HCT116 (cell line): ENCODE measurements at regions not wholly inside any gene's neighbourhood (a gene's known extent, or its start where the extent isn't known, plus 50 kb on each side); places are given as distances from the start of the nearest gene placed in this dataset.

ENCODE experiments used
- ATAC-seq: fragments of 200-7000 bp; cut with Tn5 transposase; 2 replicates; pipeline ENCODE4 v1.9.1; 2020; ENCODE audit warnings: mild to moderate bottlenecking, moderate library complexity
- BruUV-seq: library from RNA; stranded (reverse); fragments of 400-500 nt; replicated peaks from 2 replicates; lab custom pipeline; 2021; lab: Mats Ljungman, UMichigan
- CTCF ChIA-PET: fragments of 300-600 bp; sonication (Branson Sonifier 250); formaldehyde crosslinking; loops from one replicate; lab custom pipeline; 2021; ENCODE audit warnings: antibody characterized with exemption; lab: Charles Lee
- POLR2A ChIA-PET: fragments of 300-600, 350-600 bp; sonication (Branson Sonifier 250); formaldehyde crosslinking; loops from one replicate; lab custom pipeline; 2021; ENCODE audit warnings: antibody characterized with exemption; lab: Charles Lee
- RAD21 ChIA-PET, 2 experiments: fragments of 300-600 bp; sonication (Branson Sonifier 250); formaldehyde crosslinking; loops; one replicate each; lab custom pipeline; 2023; ENCODE audit warnings: low total read pairs in 2 of 2; ENCODE audit not compliant: uncharacterized antibody in 2 of 2, unreplicated experiment in 2 of 2, low non-redundant PET in 1 of 2; lab: Charles Lee
- DNase-seq: peaks from one replicate; pipeline ENCODE4 v3.0.0-alpha.2; 2010; ENCODE audit warnings: low read depth, low spot score
- H2AFZ ChIP-seq: fragments of 200-600 bp; shearing (Covaris generic), sonication (generic); 2 replicates; pipeline ENCODE4 v1.6.1; 2017; ENCODE audit warnings: low read depth, mixed run types, mixed read lengths, antibody characterized with exemption, low read length; ENCODE audit not compliant: poor library complexity, severe bottlenecking
- H3K27ac ChIP-seq: 2 replicates; pipeline ENCODE4 v1.5.1; 2012; ENCODE audit warnings: low read depth, low read length
- H3K27me3 ChIP-seq: fragments of 200-600 bp; sonication (generic); 2 replicates; pipeline ENCODE4 v1.6.1; 2016; ENCODE audit warnings: mixed run types, low read length, mixed read lengths; ENCODE audit not compliant: insufficient read depth
- H3K36me3 ChIP-seq, 2 experiments: fragments of 200-500 bp in 1 of 2; fragments of 200-600 bp in 1 of 2; sonication (Bioruptor generic) in 1 of 2; sonication (generic) in 1 of 2; 2 replicates each; pipeline versions ENCODE4 v1.5.1 to v1.6.1; 2014 to 2016; ENCODE audit warnings: low read length in 2 of 2, inconsistent platforms in 1 of 2, mixed read lengths in 1 of 2, mixed run types in 1 of 2; ENCODE audit not compliant: insufficient read depth in 2 of 2, control insufficient read depth in 1 of 2
- H3K4me1 ChIP-seq, 2 experiments: fragments of 200-600 bp in 1 of 2; sonication (generic) in 1 of 2; 2 replicates each; pipeline versions ENCODE4 v1.5.1 to v1.6.1; 2012 to 2017; ENCODE audit warnings: low read length in 2 of 2, inconsistent platforms in 1 of 2, mild to moderate bottlenecking in 1 of 2, mixed read lengths in 1 of 2, mixed run types in 1 of 2, moderate library complexity in 1 of 2; ENCODE audit not compliant: insufficient read depth in 2 of 2, control insufficient read depth in 1 of 2
- H3K4me2 ChIP-seq: fragments of 200-600 bp; sonication (generic); 2 replicates; pipeline ENCODE4 v1.6.1; 2017; ENCODE audit warnings: mixed run types, low read length, mixed read lengths
- H3K4me3 ChIP-seq, 2 experiments: fragments of 200-600 bp in 1 of 2; sonication (generic) in 1 of 2; replicated peaks in 1 of 2; 2 replicates each; pipeline ENCODE4 v1.5.1; 2011 to 2016; ENCODE audit warnings: low read length in 2 of 2, control low read depth in 1 of 2, low read depth in 1 of 2, mild to moderate bottlenecking in 1 of 2, mixed read lengths in 1 of 2, mixed run types in 1 of 2
- H3K79me2 ChIP-seq: fragments of 200-600 bp; sonication (generic); 2 replicates; pipeline ENCODE4 v1.6.1; 2017; ENCODE audit warnings: mild to moderate bottlenecking, mixed run types, low read length, moderate library complexity, mixed read lengths; ENCODE audit not compliant: insufficient read depth
- H3K9ac ChIP-seq: fragments of 200-600 bp; sonication (generic); 2 replicates; pipeline ENCODE4 v1.6.1; 2016; ENCODE audit warnings: low read length, mixed read lengths
- H3K9me2 ChIP-seq: fragments of 200-600 bp; sonication (generic), shearing (Covaris generic); 2 replicates; pipeline ENCODE4 v1.6.1; 2017; ENCODE audit warnings: mixed run types, mild to moderate bottlenecking, moderate library complexity; ENCODE audit not compliant: insufficient read depth
- H3K9me3 ChIP-seq, 2 experiments: fragments of 200-500 bp in 1 of 2; fragments of 200-600 bp in 1 of 2; sonication (Bioruptor generic) in 1 of 2; sonication (generic) in 1 of 2; 2 replicates each; pipeline ENCODE4 v1.6.1; 2014 to 2017; ENCODE audit warnings: low read length in 2 of 2, mixed read lengths in 2 of 2, inconsistent platforms in 1 of 2, low read depth in 1 of 2, mild to moderate bottlenecking in 1 of 2, mixed run types in 1 of 2, moderate library complexity in 1 of 2; ENCODE audit not compliant: control insufficient read depth in 1 of 2, insufficient read depth in 1 of 2
- H4K20me1 ChIP-seq: fragments of 200-600 bp; sonication (generic), shearing (Covaris generic); 2 replicates; pipeline ENCODE4 v1.6.1; 2017; ENCODE audit warnings: mixed run types, mild to moderate bottlenecking, moderate library complexity; ENCODE audit not compliant: insufficient read depth
- CBX3 ChIP-seq: IDR thresholded peaks from 2 replicates; pipeline ENCODE4 v1.6.1; 2012; ENCODE audit warnings: low read depth
- EGR1 ChIP-seq: IDR thresholded peaks from 2 replicates; pipeline ENCODE4 v1.6.1; 2012; ENCODE audit warnings: low read depth
- EZH2 ChIP-seq: fragments of 200-600 bp; sonication (generic); IDR thresholded peaks from 2 replicates; pipeline ENCODE4 v1.6.1; 2017; ENCODE audit warnings: antibody characterized with exemption, mixed run types
- FOSL1 ChIP-seq: IDR thresholded peaks from 2 replicates; pipeline ENCODE4 v1.6.1; 2012; ENCODE audit warnings: low read depth
- POLR2AphosphoS5 ChIP-seq: IDR thresholded peaks from 2 replicates; pipeline ENCODE4 v1.6.1; 2011; ENCODE audit warnings: mild to moderate bottlenecking, low read depth, low read length, moderate library complexity
- SIN3A ChIP-seq: IDR thresholded peaks from 2 replicates; pipeline ENCODE4 v1.6.1; 2012; ENCODE audit warnings: low read depth
- SP1 ChIP-seq: IDR thresholded peaks from 2 replicates; pipeline ENCODE4 v1.6.1; 2012; ENCODE audit warnings: low read depth
- ZFX ChIP-seq: fragments of 450-650 bp; IDR thresholded peaks from 2 replicates; pipeline ENCODE4 v1.6.1; 2017
- intact Hi-C: fragments of 100-400 bp; cut with micrococcal nuclease; formaldehyde crosslinking; loops from 2 replicates; pipeline ENCODE4 v1.10.0; 2022
- TF ChIP-seq, protein P1 (sequence below): IDR thresholded peaks from 2 replicates; pipeline ENCODE4 v1.6.1; 2012
- TF ChIP-seq, protein P2 (sequence below): IDR thresholded peaks from 2 replicates; pipeline ENCODE4 v1.6.1; 2012; ENCODE audit warnings: low read depth

DNA sequence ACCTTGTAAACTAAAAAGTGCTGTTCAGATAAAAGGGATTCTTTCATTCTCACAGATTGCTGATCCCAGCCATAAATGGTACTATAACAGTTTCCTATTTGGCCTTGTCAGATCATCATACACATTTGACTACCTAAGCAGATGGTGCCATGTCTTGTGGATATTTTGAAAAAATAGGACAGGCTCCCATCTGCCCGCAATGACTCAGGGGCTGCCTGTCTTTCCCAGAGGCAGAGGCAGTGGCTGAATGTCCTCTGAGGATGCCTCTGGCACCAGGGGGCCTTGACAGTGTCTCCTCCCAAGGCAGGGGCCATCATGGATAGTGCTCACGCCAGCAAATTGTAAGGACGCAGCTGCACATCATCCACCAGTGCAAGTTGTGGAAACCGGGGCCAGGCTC, 323.0 kb upstream of the PODXL start (continued):
- no peak for TF ChIP-seq EZH2
- TF ChIP-seq, protein P1, sequence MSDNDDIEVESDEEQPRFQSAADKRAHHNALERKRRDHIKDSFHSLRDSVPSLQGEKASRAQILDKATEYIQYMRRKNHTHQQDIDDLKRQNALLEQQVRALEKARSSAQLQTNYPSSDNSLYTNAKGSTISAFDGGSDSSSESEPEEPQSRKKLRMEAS = no peak
- TF ChIP-seq FOSL1 = no peak
- no peak for TF ChIP-seq POLR2AphosphoS5
- TF ChIP-seq SP1 = no peak

DNA sequence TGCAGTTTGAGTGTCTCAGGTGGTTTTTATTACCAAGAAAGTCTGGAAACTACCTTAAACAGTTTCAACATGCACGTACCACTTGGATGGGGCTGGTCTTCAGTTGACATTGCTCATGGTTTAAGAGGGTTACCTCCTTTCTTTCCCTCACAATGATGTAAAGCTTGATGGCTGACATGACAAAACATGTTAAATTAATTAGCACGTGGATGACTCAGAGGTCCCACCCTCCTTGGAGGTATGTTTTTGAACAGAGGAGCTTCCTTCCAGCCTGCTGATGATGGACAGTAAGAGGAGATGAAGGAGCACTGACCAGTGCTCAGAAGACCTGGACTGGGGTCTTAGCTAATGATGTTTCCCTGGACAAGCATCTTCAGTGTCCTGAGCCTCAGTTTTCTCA, 322.3 kb upstream of the PODXL start:
- no peak overlapping the region for H3K4me3 ChIP-seq
- H3K36me3 ChIP-seq = no peaks in the 10 kb centered on the region
- no peaks in the 10 kb centered on the region for H3K4me1 ChIP-seq
- no peak overlapping the region for H3K27ac ChIP-seq
- ChIA-PET CTCF (no interaction called here), POLR2A (no interaction called here), RAD21 (no interaction called here)
- peaks cover 22% of the 10 kb centered on the region for H3K27me3 ChIP-seq
- ATAC-seq (no peak), DNase-seq (no peak)
- H3K9ac ChIP-seq = no peak overlapping the region
- H3K79me2 ChIP-seq = no peaks in the 10 kb centered on the region
- H4K20me1 ChIP-seq = no peaks in the 10 kb centered on the region
- no peak overlapping the region for H2AFZ ChIP-seq
- TF ChIP-seq CBX3 = no peak
- TF ChIP-seq, protein P2, sequence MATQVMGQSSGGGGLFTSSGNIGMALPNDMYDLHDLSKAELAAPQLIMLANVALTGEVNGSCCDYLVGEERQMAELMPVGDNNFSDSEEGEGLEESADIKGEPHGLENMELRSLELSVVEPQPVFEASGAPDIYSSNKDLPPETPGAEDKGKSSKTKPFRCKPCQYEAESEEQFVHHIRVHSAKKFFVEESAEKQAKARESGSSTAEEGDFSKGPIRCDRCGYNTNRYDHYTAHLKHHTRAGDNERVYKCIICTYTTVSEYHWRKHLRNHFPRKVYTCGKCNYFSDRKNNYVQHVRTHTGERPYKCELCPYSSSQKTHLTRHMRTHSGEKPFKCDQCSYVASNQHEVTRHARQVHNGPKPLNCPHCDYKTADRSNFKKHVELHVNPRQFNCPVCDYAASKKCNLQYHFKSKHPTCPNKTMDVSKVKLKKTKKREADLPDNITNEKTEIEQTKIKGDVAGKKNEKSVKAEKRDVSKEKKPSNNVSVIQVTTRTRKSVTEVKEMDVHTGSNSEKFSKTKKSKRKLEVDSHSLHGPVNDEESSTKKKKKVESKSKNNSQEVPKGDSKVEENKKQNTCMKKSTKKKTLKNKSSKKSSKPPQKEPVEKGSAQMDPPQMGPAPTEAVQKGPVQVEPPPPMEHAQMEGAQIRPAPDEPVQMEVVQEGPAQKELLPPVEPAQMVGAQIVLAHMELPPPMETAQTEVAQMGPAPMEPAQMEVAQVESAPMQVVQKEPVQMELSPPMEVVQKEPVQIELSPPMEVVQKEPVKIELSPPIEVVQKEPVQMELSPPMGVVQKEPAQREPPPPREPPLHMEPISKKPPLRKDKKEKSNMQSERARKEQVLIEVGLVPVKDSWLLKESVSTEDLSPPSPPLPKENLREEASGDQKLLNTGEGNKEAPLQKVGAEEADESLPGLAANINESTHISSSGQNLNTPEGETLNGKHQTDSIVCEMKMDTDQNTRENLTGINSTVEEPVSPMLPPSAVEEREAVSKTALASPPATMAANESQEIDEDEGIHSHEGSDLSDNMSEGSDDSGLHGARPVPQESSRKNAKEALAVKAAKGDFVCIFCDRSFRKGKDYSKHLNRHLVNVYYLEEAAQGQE = no peak
- TF ChIP-seq FOSL1 = no peak
- TF ChIP-seq EZH2 = no peak
- TF ChIP-seq SIN3A = no peak
- no peak for TF ChIP-seq EGR1
- TF ChIP-seq ZFX = no peak
- no peak for TF ChIP-seq SP1
- no peaks in the 10 kb centered on the region for H3K9me3 ChIP-seq
- H3K4me2 ChIP-seq = no peak overlapping the region
- no TSS peak for BruUV-seq
- intact Hi-C loops = no loop called here
- H3K9me2 ChIP-seq = no peaks in the 10 kb centered on the region
